ENCODE measurements at regions not wholly inside any gene's neighbourhood (a gene's known extent, or its start where the extent isn't known, plus 50 kb on each side); places are given as distances from the start of the nearest gene placed in this dataset.

GRCh38 chr14:98742001-98742400 lies 530.0 kb downstream of the BCL11B start:
- no peak overlapping the region for H3K9ac ChIP-seq
- TF ChIP-seq, protein P1, sequence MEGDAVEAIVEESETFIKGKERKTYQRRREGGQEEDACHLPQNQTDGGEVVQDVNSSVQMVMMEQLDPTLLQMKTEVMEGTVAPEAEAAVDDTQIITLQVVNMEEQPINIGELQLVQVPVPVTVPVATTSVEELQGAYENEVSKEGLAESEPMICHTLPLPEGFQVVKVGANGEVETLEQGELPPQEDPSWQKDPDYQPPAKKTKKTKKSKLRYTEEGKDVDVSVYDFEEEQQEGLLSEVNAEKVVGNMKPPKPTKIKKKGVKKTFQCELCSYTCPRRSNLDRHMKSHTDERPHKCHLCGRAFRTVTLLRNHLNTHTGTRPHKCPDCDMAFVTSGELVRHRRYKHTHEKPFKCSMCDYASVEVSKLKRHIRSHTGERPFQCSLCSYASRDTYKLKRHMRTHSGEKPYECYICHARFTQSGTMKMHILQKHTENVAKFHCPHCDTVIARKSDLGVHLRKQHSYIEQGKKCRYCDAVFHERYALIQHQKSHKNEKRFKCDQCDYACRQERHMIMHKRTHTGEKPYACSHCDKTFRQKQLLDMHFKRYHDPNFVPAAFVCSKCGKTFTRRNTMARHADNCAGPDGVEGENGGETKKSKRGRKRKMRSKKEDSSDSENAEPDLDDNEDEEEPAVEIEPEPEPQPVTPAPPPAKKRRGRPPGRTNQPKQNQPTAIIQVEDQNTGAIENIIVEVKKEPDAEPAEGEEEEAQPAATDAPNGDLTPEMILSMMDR (IDR thresholded peaks at IDR 0.05) = no peak
- no peak overlapping the region for H3K4me2 ChIP-seq (ENCODE audit: low read length)
- peaks cover 3% of the 10 kb centered on the region for H3K9me3 ChIP-seq (ENCODE audit: control insufficient read depth, low read length)
- no peaks in the 10 kb centered on the region for H3K36me3 ChIP-seq (ENCODE audit: control insufficient read depth, insufficient read depth, low read length)
- no peaks in the 10 kb centered on the region for H3K27me3 ChIP-seq (ENCODE audit: control insufficient read depth, insufficient read depth, low read length)
- H2AFZ ChIP-seq = no peak overlapping the region
- no peak overlapping the region for H3K4me3 ChIP-seq (ENCODE audit: low read depth, low read length)
- H3K79me2 ChIP-seq = no peaks in the 10 kb centered on the region
- H3K4me1 ChIP-seq = no peaks in the 10 kb centered on the region
- H3K27ac ChIP-seq = no peak overlapping the region

DNA sequence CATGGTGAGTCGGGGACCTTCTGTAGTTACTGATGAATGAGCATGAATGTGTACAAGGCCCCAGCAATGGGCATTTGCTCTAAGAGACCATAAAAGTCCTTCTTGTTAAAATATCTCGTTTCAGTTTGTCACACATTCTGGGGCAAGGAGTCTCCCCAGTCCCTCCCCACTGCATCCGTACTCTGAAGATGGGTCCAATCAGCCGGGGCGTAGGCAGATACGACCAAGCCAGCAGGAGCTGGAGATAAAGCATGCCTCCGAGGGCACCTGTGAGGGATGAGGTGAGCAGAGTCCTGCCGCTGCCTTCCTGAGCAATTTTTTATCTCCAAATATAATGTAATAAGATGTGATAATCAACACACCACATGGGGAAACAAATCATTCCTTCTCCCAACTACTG lies 528.5 kb downstream of the BCL11B start:
- H3K4me3 ChIP-seq (ENCODE audit: low read depth, low read length) = no peak overlapping the region
- no peaks in the 10 kb centered on the region for H3K79me2 ChIP-seq
- H3K27ac ChIP-seq = no peak overlapping the region
- no peaks in the 10 kb centered on the region for H3K27me3 ChIP-seq (ENCODE audit: control insufficient read depth, insufficient read depth, low read length)
- no peak overlapping the region for H2AFZ ChIP-seq
- no peaks in the 10 kb centered on the region for H3K4me1 ChIP-seq
- no peak overlapping the region for H3K9ac ChIP-seq
- H3K4me2 ChIP-seq (ENCODE audit: low read length) = no peak overlapping the region
- TF ChIP-seq, protein P1 (IDR thresholded peaks at IDR 0.05) = no peak
- H3K36me3 ChIP-seq (ENCODE audit: control insufficient read depth, insufficient read depth, low read length) = no peaks in the 10 kb centered on the region
- no peaks in the 10 kb centered on the region for H3K9me3 ChIP-seq (ENCODE audit: control insufficient read depth, low read length)

DNA sequence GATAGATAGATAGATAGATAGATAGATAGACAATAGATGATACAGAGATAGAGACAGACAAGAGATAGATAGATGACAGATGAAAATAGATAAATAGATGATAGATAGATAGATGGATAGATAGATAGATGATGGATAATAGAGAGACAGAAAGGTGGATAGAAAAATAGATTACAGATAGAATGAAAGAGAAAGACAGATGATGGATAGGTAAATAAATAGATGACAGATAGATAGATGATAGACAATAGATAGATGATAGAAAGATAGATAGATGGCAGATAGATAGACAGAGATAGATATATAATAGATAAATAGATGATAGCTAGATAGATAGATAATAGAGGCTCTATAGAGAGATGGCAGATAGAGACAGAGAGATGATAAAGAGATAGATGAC lies 523.0 kb downstream of the BCL11B start:
- Histone ChIP-seq H3K9me3 (ENCODE audit: control insufficient read depth, low read length) (no peaks in the 10 kb centered on the region), H3K36me3 (ENCODE audit: control insufficient read depth, insufficient read depth, low read length) (no peaks in the 10 kb centered on the region), H3K27me3 (ENCODE audit: control insufficient read depth, insufficient read depth, low read length) (no peaks in the 10 kb centered on the region), H2AFZ (no peak overlapping the region), H3K9ac (no peak overlapping the region), H3K4me3 (ENCODE audit: low read depth, low read length) (no peak overlapping the region), H3K79me2 (no peaks in the 10 kb centered on the region), H3K4me2 (ENCODE audit: low read length) (no peak overlapping the region), H3K4me1 (no peaks in the 10 kb centered on the region), H3K27ac (no peak overlapping the region)
- TF ChIP-seq, protein P1 (IDR thresholded peaks at IDR 0.05) = no peak

DNA sequence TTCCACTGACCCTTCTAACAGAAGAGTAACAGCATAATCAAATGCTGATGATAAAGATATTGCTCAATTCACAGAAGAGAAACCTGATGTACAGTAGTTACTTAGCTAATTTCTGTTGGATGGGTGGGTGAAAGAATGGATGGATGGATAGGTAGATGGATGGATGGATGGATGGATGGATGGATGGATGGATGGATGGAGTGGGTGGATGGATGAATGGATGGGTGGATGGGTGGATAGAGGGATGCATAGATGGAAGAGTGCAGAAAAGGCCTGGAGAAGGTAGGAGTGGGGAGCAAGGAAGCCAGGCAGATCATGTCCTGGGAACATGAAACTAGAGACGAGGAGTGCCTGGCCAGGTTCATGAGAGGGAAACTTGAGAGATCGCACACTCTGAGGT lies 520.9 kb downstream of the BCL11B start:
- Histone ChIP-seq H3K27ac (no peak overlapping the region), H3K9me3 (ENCODE audit: control insufficient read depth, low read length) (no peaks in the 10 kb centered on the region), H3K36me3 (ENCODE audit: control insufficient read depth, insufficient read depth, low read length) (no peaks in the 10 kb centered on the region), H3K4me1 (no peaks in the 10 kb centered on the region), H3K4me3 (ENCODE audit: low read depth, low read length) (no peak overlapping the region), H3K27me3 (ENCODE audit: control insufficient read depth, insufficient read depth, low read length) (no peaks in the 10 kb centered on the region), H3K9ac (no peak overlapping the region), H3K79me2 (no peaks in the 10 kb centered on the region), H3K4me2 (ENCODE audit: low read length) (no peak overlapping the region), H2AFZ (no peak overlapping the region)
- TF ChIP-seq, protein P1 (IDR thresholded peaks at IDR 0.05) = no peak

DNA sequence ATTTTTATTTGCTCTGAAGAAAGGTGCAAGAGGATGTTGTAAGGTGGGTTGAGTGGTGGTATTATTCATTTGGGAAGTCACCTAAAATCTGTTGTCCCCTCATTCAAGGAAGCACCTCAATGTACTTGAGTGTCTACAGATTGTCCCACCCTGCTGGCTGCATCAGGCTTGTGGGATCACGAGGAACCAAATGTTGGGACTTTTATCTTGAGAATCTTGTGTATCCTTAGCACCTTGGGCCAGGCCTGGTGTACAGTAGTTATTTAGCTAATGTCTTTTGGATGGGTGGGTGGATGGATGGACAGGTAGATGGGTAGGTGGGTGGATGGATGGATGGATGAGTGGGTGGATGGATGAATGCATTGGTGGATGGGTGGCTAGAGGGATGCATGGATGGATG lies 519.3 kb downstream of the BCL11B start:
- H3K4me1 ChIP-seq = no peaks in the 10 kb centered on the region
- no peak overlapping the region for H2AFZ ChIP-seq
- no peak overlapping the region for H3K4me3 ChIP-seq (ENCODE audit: low read depth, low read length)
- no peak overlapping the region for H3K9ac ChIP-seq
- no peak overlapping the region for H3K4me2 ChIP-seq (ENCODE audit: low read length)
- no peaks in the 10 kb centered on the region for H3K9me3 ChIP-seq (ENCODE audit: control insufficient read depth, low read length)
- no peaks in the 10 kb centered on the region for H3K79me2 ChIP-seq
- TF ChIP-seq, protein P1 (IDR thresholded peaks at IDR 0.05) = no peak
- H3K36me3 ChIP-seq (ENCODE audit: control insufficient read depth, insufficient read depth, low read length) = no peaks in the 10 kb centered on the region
- H3K27ac ChIP-seq = no peak overlapping the region
- H3K27me3 ChIP-seq (ENCODE audit: control insufficient read depth, insufficient read depth, low read length) = no peaks in the 10 kb centered on the region
